HG03025 (cell line): ENCODE measurements at regions not wholly inside any gene's neighbourhood (a gene's known extent, or its start where the extent isn't known, plus 50 kb on each side); places are given as distances from the start of the nearest gene placed in this dataset.

Source experiments
- ATAC-seq: cut with Tn5 transposase; IDR thresholded peaks from one replicate; pipeline ENCODE4 v1.9.1; 2021; ENCODE audit warnings: mild to moderate bottlenecking, moderate library complexity; ENCODE audit not compliant: unreplicated experiment, low FRiP score

- ATAC-seq = no peak
Measured at GRCh38 chr9:28653216-28653615, 1079.9 kb upstream of the C9orf72 start.

GRCh38 chr9:28656727-28657126, 1083.4 kb upstream of the C9orf72 start:
- no peak for ATAC-seq

- ATAC-seq = no peak
Measured at GRCh38 chr9:28661853-28662252, 1088.6 kb upstream of the C9orf72 start.

GRCh38 chr9:28662675-28663074, 1089.4 kb upstream of the C9orf72 start:
- no peak for ATAC-seq

GRCh38 chr9:28668158-28668557, 1094.9 kb upstream of the C9orf72 start:
- ATAC-seq = no peak

GRCh38 chr9:28671000-28671399, 1097.7 kb upstream of the C9orf72 start:
- no peak for ATAC-seq

- ATAC-seq = no peak
Measured at GRCh38 chr9:28678097-28678496, 1104.8 kb upstream of the C9orf72 start.

GRCh38 chr9:28688172-28688571, 1114.9 kb upstream of the C9orf72 start:
- no peak for ATAC-seq

GRCh38 chr9:28692012-28692411, 1118.7 kb upstream of the C9orf72 start:
- no peak for ATAC-seq

- ATAC-seq = no peak
Measured at GRCh38 chr9:28696960-28697359, 1123.7 kb upstream of the C9orf72 start.

GRCh38 chr9:28699632-28700031, 1126.4 kb upstream of the C9orf72 start:
- ATAC-seq = no peak

- ATAC-seq = no peak
Measured at GRCh38 chr9:28707616-28708015, 1134.3 kb upstream of the C9orf72 start.

- no peak for ATAC-seq
Measured at GRCh38 chr9:28714188-28714587, 1140.9 kb upstream of the C9orf72 start.

GRCh38 chr9:28718226-28718625, 1144.9 kb upstream of the C9orf72 start:
- ATAC-seq = no peak

GRCh38 chr9:28720746-28721145, 1147.5 kb upstream of the C9orf72 start:
- no peak for ATAC-seq

GRCh38 chr9:28730111-28730510, 1156.8 kb upstream of the C9orf72 start:
- no peak for ATAC-seq

GRCh38 chr9:28735738-28736342, 1162.6 kb upstream of the C9orf72 start:
- ATAC-seq = no peak

GRCh38 chr9:28741459-28741858, 1168.2 kb upstream of the C9orf72 start:
- ATAC-seq = no peak

GRCh38 chr9:28747351-28747985, 1174.2 kb upstream of the C9orf72 start:
- no peak for ATAC-seq

GRCh38 chr9:28750136-28750535, 1176.9 kb upstream of the C9orf72 start:
- no peak for ATAC-seq

- ATAC-seq = no peak
Measured at GRCh38 chr9:28758341-28758740, 1185.1 kb upstream of the C9orf72 start.

- no peak for ATAC-seq
Measured at GRCh38 chr9:28758971-28759370, 1185.7 kb upstream of the C9orf72 start.
